HG03095 (cell line): ENCODE measurements at regions not wholly inside any gene's neighbourhood (a gene's known extent, or its start where the extent isn't known, plus 50 kb on each side); places are given as distances from the start of the nearest gene placed in this dataset.
"Not testable (repeated sequence)": the region's sequence is repeated elsewhere in the genome, so short reads cannot be mapped to it uniquely, and the experiment has no call there.

ENCODE experiments used
- ATAC-seq: cut with Tn5 transposase; IDR thresholded peaks from one replicate; pipeline ENCODE4 v1.9.1; 2021; ENCODE audit warnings: moderate library complexity; ENCODE audit not compliant: unreplicated experiment

DNA sequence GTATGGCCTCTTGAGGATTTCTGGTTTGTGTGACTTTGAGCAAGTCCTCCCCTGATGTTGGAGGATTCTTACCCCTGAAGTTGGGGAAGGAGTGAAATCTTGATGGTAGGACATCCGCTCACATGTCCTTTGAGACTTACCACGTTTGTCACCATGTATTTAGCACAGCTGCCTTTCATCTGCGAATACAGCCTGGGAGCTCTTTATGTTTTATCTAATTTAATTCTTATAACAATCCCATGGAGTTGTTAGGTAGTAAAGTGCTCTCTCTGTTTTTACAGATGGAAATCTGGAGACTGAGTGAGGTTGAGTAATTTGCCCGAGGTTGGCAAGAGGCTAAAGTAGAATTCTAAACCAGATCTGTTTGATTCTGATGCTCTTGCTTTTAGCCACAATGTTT, 154.9 kb upstream of the PLGLB2 start:
- ATAC-seq: not testable (repeated sequence)

DNA sequence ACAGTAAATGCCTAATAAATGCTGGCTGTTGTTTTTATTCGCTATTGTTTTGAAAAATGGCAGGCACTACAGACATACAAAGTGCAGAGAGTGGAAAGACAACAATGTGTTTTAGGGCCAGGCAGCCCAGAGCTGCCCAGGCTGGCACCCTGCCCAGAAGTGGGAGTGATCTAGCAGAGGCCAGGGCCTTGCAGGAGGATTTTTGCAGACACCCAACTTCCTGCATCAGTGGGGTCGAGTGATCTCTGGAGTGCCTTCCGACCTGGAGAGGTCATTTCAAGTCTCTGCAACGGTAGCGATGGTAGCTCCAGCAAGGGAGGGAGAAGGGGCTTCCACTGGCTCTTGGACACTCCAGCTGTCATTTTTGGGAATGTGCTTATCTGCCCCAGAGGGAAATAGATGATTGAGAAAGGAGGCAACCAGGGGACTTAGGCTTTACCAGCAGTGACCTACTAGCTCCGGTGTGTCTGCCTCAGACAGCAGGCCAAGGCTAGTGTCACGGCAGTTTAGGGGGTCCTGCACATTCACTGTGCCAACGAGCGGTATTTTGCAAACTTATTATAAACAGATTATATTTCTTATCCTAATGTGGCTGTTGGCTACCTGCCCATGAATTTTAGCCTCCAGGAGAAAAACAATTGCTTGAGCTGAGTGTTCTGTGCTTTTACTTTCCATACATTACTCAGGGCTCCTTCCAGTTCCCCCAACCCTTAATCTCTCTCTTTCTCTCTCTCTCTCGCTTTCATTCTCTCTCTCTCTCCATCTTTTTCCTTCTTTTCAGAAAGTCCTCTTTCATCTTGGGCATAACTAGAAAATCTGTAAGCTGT, 153.9 kb upstream of the PLGLB2 start:
- not testable (repeated sequence) for ATAC-seq

GRCh38 chr2:87594611-87594992, 153.3 kb upstream of the PLGLB2 start:
- ATAC-seq: not testable (repeated sequence)

DNA sequence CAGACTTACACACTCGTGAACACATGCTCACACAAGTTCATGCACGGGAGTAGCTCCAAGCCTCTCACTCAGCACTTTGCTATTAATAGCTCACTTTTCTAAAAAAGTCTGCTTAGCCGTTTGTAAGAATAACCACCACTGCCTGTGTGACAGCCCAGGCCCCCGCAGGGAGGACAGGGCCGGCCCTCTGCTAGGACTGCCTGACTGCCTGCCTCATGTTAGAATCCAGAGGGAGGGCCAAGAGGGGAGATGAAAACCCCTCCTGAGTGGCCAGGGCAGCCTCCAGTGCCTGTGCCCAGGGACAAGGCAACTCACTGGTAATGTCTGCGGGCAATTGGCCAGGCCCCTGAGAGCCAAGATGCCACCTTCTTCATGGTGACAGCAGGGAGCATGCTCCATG, 152.9 kb upstream of the PLGLB2 start:
- ATAC-seq: not testable (repeated sequence)

DNA sequence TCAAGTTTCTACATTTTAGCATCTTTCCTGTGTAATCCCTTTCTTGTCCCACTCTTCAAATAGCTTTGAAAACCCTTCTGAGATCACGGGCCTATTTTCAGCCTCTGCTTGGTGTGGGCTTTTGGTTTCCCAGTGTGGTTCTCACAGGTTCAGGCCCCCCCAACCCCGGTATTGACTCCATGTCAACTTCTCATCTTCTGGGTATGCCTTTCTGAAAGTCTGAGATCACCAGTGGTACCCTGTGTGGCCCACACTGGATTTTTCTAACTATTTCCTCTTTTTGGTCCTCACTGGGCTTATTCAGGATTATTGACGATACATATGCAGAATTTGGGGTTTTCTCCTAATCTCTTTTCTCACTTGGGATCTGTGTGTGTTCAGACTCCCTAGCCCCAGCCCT, 146.9 kb upstream of the PLGLB2 start:
- ATAC-seq: not testable (repeated sequence)

- not testable (repeated sequence) for ATAC-seq
Measured at GRCh38 chr2:87602118-87602517, 145.8 kb upstream of the PLGLB2 start.

- ATAC-seq: not testable (repeated sequence)
Measured at GRCh38 chr2:87602728-87603127, 145.2 kb upstream of the PLGLB2 start.

DNA sequence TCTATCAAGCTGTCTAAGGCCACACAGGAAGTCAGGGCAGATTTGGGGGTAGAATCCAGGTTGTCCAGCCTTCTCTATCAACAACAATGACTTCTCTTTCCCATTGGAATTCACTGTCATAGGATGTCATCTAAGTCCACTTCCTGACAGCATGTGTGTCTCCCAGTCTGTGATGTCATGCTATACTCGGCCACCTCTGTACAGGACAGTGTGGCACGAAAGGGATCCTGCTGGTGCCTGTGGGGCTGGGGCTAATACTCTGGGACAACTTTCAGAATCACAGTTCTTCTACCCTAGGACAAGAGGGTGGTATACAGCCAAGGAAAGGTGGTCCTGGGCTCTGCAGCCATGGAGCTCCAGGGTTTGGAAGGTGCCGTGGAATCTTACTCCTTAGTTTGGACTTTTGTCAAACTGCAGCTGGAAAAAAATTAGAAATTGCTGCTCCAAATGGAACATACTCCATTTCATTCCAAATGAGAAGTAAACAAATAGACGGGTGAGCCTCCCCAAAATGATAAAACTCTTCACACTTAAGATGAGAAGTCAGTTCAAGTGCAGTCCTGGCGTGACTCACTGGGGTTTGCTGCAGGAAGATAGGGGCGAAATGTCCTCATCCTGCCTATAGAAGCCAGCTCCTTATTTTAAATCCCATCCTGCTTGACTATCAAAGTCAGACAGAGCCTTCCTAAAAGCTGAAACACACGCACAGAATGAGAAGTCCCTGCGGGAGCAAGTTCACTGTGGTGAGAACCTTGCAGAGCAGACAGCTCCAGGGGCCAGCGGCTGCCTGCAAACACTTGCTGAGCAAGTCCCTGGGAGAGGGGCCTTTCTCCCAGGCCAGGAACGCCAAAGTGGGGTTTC, 144.2 kb upstream of the PLGLB2 start:
- not testable (repeated sequence) for ATAC-seq

DNA sequence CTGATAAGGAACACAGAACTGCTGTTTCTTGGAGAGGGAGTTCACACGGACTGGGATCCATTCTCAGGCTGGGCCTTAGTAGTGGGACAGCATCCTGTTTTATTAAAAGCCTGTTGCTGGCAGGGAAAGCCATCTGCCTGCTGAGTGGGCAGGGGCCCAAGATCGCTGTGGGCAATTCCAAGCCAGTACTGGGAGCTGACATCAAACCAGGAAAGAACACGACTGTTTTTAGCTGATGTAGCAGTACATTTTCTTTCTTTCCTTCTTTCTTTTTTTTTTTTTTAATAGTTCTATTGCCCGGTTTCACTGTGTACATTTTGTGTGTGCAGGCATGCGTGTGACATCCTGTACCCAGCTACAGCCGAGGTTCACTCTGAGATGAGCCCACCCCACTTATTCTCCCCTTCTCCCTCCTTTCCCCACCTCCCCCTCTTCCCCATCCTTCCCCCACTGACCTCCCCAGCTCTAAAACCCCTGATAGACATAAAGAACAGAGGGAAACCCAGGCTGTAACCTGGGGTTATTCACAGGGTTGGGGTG, 143.5 kb upstream of the PLGLB2 start:
- not testable (repeated sequence) for ATAC-seq

GRCh38 chr2:87604980-87605379, 142.9 kb upstream of the PLGLB2 start:
- not testable (repeated sequence) for ATAC-seq

- not testable (repeated sequence) for ATAC-seq
Measured at GRCh38 chr2:87608377-87609166, 139.3 kb upstream of the PLGLB2 start.

DNA sequence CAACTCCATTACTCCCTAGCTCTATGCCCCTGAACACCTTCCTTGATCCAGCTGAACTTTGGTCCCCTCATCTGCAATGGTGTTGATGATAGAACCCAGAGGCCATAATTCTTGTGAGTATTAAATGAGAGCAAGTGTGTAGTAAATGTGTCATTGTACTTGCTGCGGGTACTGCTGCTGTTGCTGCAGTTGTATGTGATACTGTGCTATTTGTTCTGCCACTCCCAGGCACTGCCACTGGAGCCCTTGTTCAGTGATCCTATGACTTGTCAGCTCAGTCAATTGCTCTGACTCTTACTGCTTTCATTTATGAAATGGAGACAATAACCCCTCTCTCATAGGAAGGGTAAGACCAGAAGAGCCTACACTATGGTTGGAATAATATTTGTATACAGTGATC, 136.9 kb upstream of the PLGLB2 start:
- not testable (repeated sequence) for ATAC-seq

GRCh38 chr2:87611416-87611815, 136.5 kb upstream of the PLGLB2 start:
- ATAC-seq: not testable (repeated sequence)

- ATAC-seq: not testable (repeated sequence)
Measured at GRCh38 chr2:87611956-87612355, 135.9 kb upstream of the PLGLB2 start.

DNA sequence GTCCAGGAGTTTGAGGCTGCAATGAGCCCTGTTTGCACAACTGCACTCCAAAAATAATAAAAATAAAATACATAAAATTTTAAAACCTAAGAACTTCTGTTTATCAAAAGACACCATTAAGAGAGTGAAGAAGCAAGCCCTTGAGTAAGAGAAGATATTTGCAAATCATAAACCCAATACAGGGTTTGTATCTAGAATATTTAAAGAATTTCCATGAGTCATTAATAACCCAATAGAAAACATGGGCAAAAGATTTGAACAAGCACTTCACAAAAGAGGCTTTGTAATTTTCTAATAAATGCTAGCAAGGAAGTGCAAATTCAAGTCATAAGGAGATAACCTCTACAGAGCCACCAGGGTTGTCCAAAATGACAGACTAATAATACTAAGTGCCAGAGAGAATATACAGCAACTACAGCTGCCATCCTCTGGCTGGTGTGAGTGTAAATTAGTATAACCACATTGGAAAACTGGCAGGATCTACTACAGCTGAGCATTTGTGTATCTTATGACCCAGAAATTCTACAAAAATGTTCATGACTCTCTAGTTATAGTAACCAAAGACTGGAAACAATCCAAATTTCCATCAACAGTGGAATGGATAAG, 133.0 kb upstream of the PLGLB2 start:
- not testable (repeated sequence) for ATAC-seq

- not testable (repeated sequence) for ATAC-seq
Measured at GRCh38 chr2:87619121-87619520, 128.8 kb upstream of the PLGLB2 start.

- ATAC-seq: not testable (repeated sequence)
Measured at GRCh38 chr2:87621139-87621538, 126.7 kb upstream of the PLGLB2 start.

DNA sequence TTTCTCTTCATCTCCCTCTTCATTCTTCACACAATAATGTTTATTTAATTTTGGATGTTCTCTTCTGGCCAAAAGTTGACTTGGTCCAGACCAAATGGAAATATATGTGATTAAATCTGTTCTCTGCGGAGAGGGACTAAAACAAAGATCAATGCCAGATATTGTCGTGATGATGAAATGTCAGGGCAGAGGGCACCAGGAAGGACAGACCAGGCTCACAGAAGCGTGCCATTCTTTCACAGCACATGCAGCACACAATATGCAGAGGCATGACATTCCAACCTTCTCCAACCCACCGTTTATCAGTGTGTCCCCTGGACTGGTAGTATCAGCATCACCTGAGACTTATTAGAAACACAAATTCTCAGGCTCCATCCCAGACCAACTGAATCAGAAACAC, 125.2 kb upstream of the PLGLB2 start:
- ATAC-seq: not testable (repeated sequence)

GRCh38 chr2:87629491-87630458, 118.1 kb upstream of the PLGLB2 start:
- not testable (repeated sequence) for ATAC-seq
